Stimulated activated CD8-positive, alpha-beta memory T cell treated with anti-CD3 and anti-CD28 coated beads, Interleukin-7, amount 100 ng/mL, for 48 hours (primary cell): ENCODE measurements at regions not wholly inside any gene's neighbourhood (a gene's known extent, or its start where the extent isn't known, plus 50 kb on each side); places are given as distances from the start of the nearest gene placed in this dataset.
"Not testable (repeated sequence)": the region's sequence is repeated elsewhere in the genome, so short reads cannot be mapped to it uniquely, and the experiment has no call there.

Experiments used
- DNase-seq, 2 donors: peaks; one replicate each; pipeline ENCODE4 v3.0.0-alpha.2; 2020; ENCODE audit warnings: low read depth in 1 of 2; ENCODE audit errors: extremely low read depth in 1 of 2

- no peak for DNase-seq
Observed at GRCh38 chr1:230493264-230493663, 67.1 kb upstream of the PGBD5 start.

- DNase-seq: no peak
Observed at GRCh38 chr1:230490436-230490835, 64.3 kb upstream of the PGBD5 start.

GRCh38 chr1:230487773-230488428, 61.8 kb upstream of the PGBD5 start:
- DNase-seq: no peak

- DNase-seq: no peak
Observed at GRCh38 chr1:230476622-230477003, 50.5 kb upstream of the PGBD5 start.

- DNase-seq: not testable (repeated sequence)
Observed at GRCh38 chr1:230475856-230476621, 49.9 kb upstream of the PGBD5 start.
